ENCODE measurements at regions not wholly inside any gene's neighbourhood (a gene's known extent, or its start where the extent isn't known, plus 50 kb on each side); places are given as distances from the start of the nearest gene placed in this dataset.

DNA sequence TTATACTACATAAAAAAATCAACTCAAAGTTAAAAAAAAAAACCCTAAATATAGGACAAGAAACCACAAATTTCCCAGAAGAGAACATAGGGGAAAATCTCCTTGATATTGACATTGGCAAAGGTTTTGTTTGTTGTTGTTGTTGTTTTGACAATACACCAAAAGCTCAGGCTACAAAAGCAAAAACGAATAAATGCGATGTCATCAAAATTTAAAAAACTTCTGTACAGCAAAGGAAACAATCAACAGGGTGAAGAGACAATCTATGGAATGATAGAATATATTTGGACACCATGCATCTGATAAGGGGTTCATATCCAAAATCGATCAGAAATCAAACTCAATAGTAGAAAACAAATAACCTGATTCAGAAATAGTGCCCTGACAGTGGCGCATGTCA is 65.0 kb upstream of the L3MBTL4 start (continued):
- TF ChIP-seq, protein P1, sequence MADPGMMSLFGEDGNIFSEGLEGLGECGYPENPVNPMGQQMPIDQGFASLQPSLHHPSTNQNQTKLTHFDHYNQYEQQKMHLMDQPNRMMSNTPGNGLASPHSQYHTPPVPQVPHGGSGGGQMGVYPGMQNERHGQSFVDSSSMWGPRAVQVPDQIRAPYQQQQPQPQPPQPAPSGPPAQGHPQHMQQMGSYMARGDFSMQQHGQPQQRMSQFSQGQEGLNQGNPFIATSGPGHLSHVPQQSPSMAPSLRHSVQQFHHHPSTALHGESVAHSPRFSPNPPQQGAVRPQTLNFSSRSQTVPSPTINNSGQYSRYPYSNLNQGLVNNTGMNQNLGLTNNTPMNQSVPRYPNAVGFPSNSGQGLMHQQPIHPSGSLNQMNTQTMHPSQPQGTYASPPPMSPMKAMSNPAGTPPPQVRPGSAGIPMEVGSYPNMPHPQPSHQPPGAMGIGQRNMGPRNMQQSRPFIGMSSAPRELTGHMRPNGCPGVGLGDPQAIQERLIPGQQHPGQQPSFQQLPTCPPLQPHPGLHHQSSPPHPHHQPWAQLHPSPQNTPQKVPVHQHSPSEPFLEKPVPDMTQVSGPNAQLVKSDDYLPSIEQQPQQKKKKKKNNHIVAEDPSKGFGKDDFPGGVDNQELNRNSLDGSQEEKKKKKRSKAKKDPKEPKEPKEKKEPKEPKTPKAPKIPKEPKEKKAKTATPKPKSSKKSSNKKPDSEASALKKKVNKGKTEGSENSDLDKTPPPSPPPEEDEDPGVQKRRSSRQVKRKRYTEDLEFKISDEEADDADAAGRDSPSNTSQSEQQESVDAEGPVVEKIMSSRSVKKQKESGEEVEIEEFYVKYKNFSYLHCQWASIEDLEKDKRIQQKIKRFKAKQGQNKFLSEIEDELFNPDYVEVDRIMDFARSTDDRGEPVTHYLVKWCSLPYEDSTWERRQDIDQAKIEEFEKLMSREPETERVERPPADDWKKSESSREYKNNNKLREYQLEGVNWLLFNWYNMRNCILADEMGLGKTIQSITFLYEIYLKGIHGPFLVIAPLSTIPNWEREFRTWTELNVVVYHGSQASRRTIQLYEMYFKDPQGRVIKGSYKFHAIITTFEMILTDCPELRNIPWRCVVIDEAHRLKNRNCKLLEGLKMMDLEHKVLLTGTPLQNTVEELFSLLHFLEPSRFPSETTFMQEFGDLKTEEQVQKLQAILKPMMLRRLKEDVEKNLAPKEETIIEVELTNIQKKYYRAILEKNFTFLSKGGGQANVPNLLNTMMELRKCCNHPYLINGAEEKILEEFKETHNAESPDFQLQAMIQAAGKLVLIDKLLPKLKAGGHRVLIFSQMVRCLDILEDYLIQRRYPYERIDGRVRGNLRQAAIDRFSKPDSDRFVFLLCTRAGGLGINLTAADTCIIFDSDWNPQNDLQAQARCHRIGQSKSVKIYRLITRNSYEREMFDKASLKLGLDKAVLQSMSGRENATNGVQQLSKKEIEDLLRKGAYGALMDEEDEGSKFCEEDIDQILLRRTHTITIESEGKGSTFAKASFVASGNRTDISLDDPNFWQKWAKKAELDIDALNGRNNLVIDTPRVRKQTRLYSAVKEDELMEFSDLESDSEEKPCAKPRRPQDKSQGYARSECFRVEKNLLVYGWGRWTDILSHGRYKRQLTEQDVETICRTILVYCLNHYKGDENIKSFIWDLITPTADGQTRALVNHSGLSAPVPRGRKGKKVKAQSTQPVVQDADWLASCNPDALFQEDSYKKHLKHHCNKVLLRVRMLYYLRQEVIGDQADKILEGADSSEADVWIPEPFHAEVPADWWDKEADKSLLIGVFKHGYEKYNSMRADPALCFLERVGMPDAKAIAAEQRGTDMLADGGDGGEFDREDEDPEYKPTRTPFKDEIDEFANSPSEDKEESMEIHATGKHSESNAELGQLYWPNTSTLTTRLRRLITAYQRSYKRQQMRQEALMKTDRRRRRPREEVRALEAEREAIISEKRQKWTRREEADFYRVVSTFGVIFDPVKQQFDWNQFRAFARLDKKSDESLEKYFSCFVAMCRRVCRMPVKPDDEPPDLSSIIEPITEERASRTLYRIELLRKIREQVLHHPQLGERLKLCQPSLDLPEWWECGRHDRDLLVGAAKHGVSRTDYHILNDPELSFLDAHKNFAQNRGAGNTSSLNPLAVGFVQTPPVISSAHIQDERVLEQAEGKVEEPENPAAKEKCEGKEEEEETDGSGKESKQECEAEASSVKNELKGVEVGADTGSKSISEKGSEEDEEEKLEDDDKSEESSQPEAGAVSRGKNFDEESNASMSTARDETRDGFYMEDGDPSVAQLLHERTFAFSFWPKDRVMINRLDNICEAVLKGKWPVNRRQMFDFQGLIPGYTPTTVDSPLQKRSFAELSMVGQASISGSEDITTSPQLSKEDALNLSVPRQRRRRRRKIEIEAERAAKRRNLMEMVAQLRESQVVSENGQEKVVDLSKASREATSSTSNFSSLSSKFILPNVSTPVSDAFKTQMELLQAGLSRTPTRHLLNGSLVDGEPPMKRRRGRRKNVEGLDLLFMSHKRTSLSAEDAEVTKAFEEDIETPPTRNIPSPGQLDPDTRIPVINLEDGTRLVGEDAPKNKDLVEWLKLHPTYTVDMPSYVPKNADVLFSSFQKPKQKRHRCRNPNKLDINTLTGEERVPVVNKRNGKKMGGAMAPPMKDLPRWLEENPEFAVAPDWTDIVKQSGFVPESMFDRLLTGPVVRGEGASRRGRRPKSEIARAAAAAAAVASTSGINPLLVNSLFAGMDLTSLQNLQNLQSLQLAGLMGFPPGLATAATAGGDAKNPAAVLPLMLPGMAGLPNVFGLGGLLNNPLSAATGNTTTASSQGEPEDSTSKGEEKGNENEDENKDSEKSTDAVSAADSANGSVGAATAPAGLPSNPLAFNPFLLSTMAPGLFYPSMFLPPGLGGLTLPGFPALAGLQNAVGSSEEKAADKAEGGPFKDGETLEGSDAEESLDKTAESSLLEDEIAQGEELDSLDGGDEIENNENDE (IDR thresholded peaks at IDR 0.05; ENCODE audit: insufficient replicate concordance, low read length): no peak
- TF ChIP-seq ZNF274 (IDR thresholded peaks at IDR 0.05; ENCODE audit: borderline replicate concordance, extremely low read depth, low read length): no peak
- no peak for TF ChIP-seq SP4 (IDR thresholded peaks at IDR 0.05; ENCODE audit: low read length)
- no peak for TF ChIP-seq BRCA1 (IDR thresholded peaks at IDR 0.05; ENCODE audit: low read depth, low read length)
- no peak for TF ChIP-seq KDM1A (IDR thresholded peaks at IDR 0.05; ENCODE audit: borderline replicate concordance, low read length)
- TF ChIP-seq SUZ12 (IDR thresholded peaks at IDR 0.05; ENCODE audit: low read length): no peak
- TF ChIP-seq SIRT6 (IDR thresholded peaks at IDR 0.05; ENCODE audit: low read length): no peak
- no peak for TF ChIP-seq POLR2A (IDR thresholded peaks at IDR 0.05; ENCODE audit: control extremely low read depth in 1 of 2, low read depth in 2 of 2, low read length in 2 of 2)
